Liver (tissue), 7 donors: ENCODE measurements at regions not wholly inside any gene's neighbourhood (a gene's known extent, or its start where the extent isn't known, plus 50 kb on each side); places are given as distances from the start of the nearest gene placed in this dataset.

ENCODE experiments used
- DNase-seq: peaks from one replicate; pipeline ENCODE4 v3.0.0-alpha.2; 2017; ENCODE audit warnings: low spot score
- H3K27ac ChIP-seq, 2 donors: one replicate each; pipeline ENCODE4 v1.7.0; 2013; ENCODE audit warnings: inconsistent platforms in 2 of 2, low read length in 2 of 2, control low read depth in 1 of 2, low read depth in 1 of 2, mild to moderate bottlenecking in 1 of 2
- H3K27me3 ChIP-seq, 4 donors: one replicate each; pipeline versions ENCODE4 v1.6.1 to v1.7.0; 2013; ENCODE audit warnings: low read length in 3 of 4, inconsistent platforms in 1 of 4, mild to moderate bottlenecking in 1 of 4, moderate library complexity in 1 of 4; ENCODE audit not compliant: control insufficient read depth in 4 of 4, insufficient read depth in 4 of 4
- H3K36me3 ChIP-seq, 4 donors: one replicate each; pipeline versions ENCODE4 v1.6.1 to v1.7.0; 2013; ENCODE audit warnings: low read length in 3 of 4, mild to moderate bottlenecking in 3 of 4, low read depth in 1 of 4, moderate library complexity in 1 of 4; ENCODE audit not compliant: control insufficient read depth in 4 of 4, insufficient read depth in 3 of 4
- H3K4me1 ChIP-seq, 4 donors: one replicate each; pipeline versions ENCODE4 v1.6.1 to v1.7.0; 2013; ENCODE audit warnings: low read length in 3 of 4, mild to moderate bottlenecking in 3 of 4, moderate library complexity in 1 of 4; ENCODE audit not compliant: control insufficient read depth in 4 of 4, insufficient read depth in 4 of 4
- H3K4me3 ChIP-seq, 3 donors: one replicate each; pipeline versions ENCODE4 v1.6.1 to v1.7.0; 2013; ENCODE audit warnings: low read length in 3 of 3, control low read depth in 1 of 3, low read depth in 1 of 3, mild to moderate bottlenecking in 1 of 3
- H3K9ac ChIP-seq, 2 donors: one replicate each; pipeline ENCODE4 v1.7.0; 2013; ENCODE audit warnings: low read length in 2 of 2, mild to moderate bottlenecking in 2 of 2, moderate library complexity in 2 of 2, control low read depth in 1 of 2, low read depth in 1 of 2
- H3K9me3 ChIP-seq, 4 donors: one replicate each; pipeline versions ENCODE4 v1.6.1 to v1.7.0; 2013; ENCODE audit warnings: low read length in 3 of 4; ENCODE audit not compliant: control insufficient read depth in 4 of 4
- EGR1 ChIP-seq, 2 donors: IDR thresholded peaks; 2 replicates each; pipeline ENCODE4 v1.6.1; 2016 to 2018; ENCODE audit warnings: antibody characterized with exemption in 2 of 2, low read depth in 2 of 2
- FOXA1 ChIP-seq: IDR thresholded peaks from 2 replicates; pipeline ENCODE4 v1.6.1; 2016; ENCODE audit warnings: antibody characterized with exemption
- FOXA2 ChIP-seq: IDR thresholded peaks from 2 replicates; pipeline ENCODE4 v1.6.1; 2016; ENCODE audit warnings: antibody characterized with exemption
- GABPA ChIP-seq, 2 donors: IDR thresholded peaks in 1 of 2; conservative IDR thresholded peaks in 1 of 2; 2 replicates each; pipeline ENCODE4 v1.6.1; 2016; ENCODE audit warnings: antibody characterized with exemption in 2 of 2, mild to moderate bottlenecking in 1 of 2, moderate library complexity in 1 of 2
- HNF4A ChIP-seq, 2 donors: conservative IDR thresholded peaks; 2 replicates each; pipeline ENCODE4 v1.6.1; 2016; ENCODE audit warnings: antibody characterized with exemption in 2 of 2, mild to moderate bottlenecking in 2 of 2
- HNF4G ChIP-seq: IDR thresholded peaks from 2 replicates; pipeline ENCODE4 v1.6.1; 2016; ENCODE audit warnings: antibody characterized with exemption
- JUND ChIP-seq, 2 donors: IDR thresholded peaks; 2 replicates each; pipeline ENCODE4 v1.6.1; 2016; ENCODE audit warnings: antibody characterized with exemption in 2 of 2
- MAX ChIP-seq: IDR thresholded peaks from 2 replicates; pipeline ENCODE4 v1.6.1; 2016; ENCODE audit warnings: antibody characterized with exemption
- NR2F2 ChIP-seq: IDR thresholded peaks from 2 replicates; pipeline ENCODE4 v1.6.1; 2016; ENCODE audit warnings: antibody characterized with exemption
- RAD21 ChIP-seq, 2 donors: IDR thresholded peaks; 2 replicates each; pipeline ENCODE4 v1.6.1; 2016; ENCODE audit warnings: antibody characterized with exemption in 2 of 2, mild to moderate bottlenecking in 2 of 2
- SP1 ChIP-seq: IDR thresholded peaks from 2 replicates; pipeline ENCODE4 v1.6.1; 2018; ENCODE audit warnings: antibody characterized with exemption, mild to moderate bottlenecking
- TAF1 ChIP-seq: conservative IDR thresholded peaks from 2 replicates; pipeline ENCODE4 v1.6.1; 2016; ENCODE audit warnings: antibody characterized with exemption, mild to moderate bottlenecking
- YY1 ChIP-seq: IDR thresholded peaks from 2 replicates; pipeline ENCODE4 v1.6.1; 2016; ENCODE audit warnings: antibody characterized with exemption, mild to moderate bottlenecking
- ZBTB33 ChIP-seq: IDR thresholded peaks from 2 replicates; pipeline ENCODE4 v1.6.1; 2016; ENCODE audit warnings: antibody characterized with exemption
- WGBS: extraction: QIAGEN DNeasy Blood & Tissue Kit; methylation state at CpG from one replicate; pipeline ENCODE4 v1.1.7; 2013; 5-methylcytosine and 5-hydroxymethylcytosine counted together
- TF ChIP-seq, protein P1 (sequence below): IDR thresholded peaks from 2 replicates; pipeline ENCODE4 v1.6.1; 2016; ENCODE audit warnings: antibody characterized with exemption
- donor health status: healthy.
- donor health status: healthy.
- donor health status: healthy.
- donor health status: healthy.

DNA sequence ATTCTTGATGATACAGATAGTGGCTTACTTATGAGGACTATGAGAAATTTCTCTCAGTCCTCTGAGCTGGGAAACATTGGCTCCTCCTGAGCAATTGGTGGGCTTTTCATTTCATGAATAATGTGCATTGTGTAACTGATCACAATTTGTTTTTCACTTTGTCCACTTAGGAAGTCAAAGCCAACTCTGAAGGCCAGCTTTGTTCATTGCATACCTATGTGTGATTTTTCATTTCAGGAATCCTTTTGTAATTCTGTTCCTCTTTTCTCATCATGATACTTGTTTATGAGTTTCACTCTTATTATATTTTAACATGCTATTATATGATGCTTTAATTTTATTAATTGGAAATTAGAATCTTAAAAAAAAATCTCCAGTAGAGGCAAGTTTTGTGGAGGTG, 483.0 kb downstream of the EBF1 start:
- DNase-seq, result no peak
- Histone ChIP-seq H3K36me3 (no peaks in the 10 kb centered on the region), H3K9ac (no peak overlapping the region), H3K9me3 (no peaks in the 10 kb centered on the region), H3K4me1 (peaks cover 0 to 17% (median 14%) of the 10 kb centered on the region in 4 donors), H3K27me3 (no peaks in the 10 kb centered on the region), H3K27ac (no peak overlapping the region), H3K4me3 (no peak overlapping the region)
- TF ChIP-seq TAF1 (no peak), ZBTB33 (no peak), GABPA (IDR thresholded peaks at IDR 0.05 in 1 of 2, conservative IDR thresholded peaks at IDR 0.05 in 1 of 2) (no peak), JUND (IDR thresholded peaks at IDR 0.05) (no peak), HNF4G (no peak), HNF4A (conservative IDR thresholded peaks at IDR 0.05) (no peak)

DNA sequence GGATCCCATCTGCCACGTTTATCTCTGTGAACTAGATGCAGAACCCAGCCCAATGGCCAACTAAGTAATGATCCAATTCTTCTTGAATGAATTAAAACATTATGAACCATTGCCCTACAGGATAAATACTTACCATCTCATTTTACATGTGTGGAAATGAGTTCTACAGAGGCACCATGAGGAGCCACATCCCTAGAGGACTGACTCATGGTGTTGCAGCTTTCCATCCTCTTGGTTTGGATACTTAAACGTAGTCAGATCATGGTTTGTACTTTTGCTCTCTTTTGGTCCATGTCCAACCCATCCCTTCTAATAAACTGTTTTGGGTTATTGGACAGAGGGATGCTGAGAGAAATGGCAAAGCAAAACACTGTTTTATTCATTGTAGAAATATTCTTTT, 484.8 kb downstream of the EBF1 start:
- no peak overlapping the region for H3K27ac ChIP-seq
- no peak overlapping the region for H3K9ac ChIP-seq
- peaks cover 0 to 14% (median 13%) of the 10 kb centered on the region in 4 donors for H3K4me1 ChIP-seq
- no peak for TF ChIP-seq EGR1 (IDR thresholded peaks at IDR 0.05; ENCODE audit: low read depth in 2 of 2)
- TF ChIP-seq FOXA2, result no peak
- TF ChIP-seq MAX, result no peak
- DNase-seq, result no peak
- no peaks in the 10 kb centered on the region for H3K36me3 ChIP-seq
- no peaks in the 10 kb centered on the region for H3K27me3 ChIP-seq
- no peaks in the 10 kb centered on the region for H3K9me3 ChIP-seq
- H3K4me3 ChIP-seq, result no peak overlapping the region
- WGBS, result 80% methylated on average over 2 of the region's 2 CpGs

GRCh38 chr5:158611581-158611980, 488.1 kb downstream of the EBF1 start:
- no peak for TF ChIP-seq SP1
- no peak for TF ChIP-seq RAD21 (IDR thresholded peaks at IDR 0.05)
- TF ChIP-seq, protein P1, sequence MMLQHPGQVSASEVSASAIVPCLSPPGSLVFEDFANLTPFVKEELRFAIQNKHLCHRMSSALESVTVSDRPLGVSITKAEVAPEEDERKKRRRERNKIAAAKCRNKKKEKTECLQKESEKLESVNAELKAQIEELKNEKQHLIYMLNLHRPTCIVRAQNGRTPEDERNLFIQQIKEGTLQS, result no peak
- TF ChIP-seq NR2F2, result no peak
- TF ChIP-seq YY1, result no peak
- WGBS, result 84% methylated on average over 4 of the region's 4 CpGs
- H3K27ac ChIP-seq, result no peak overlapping the region

DNA sequence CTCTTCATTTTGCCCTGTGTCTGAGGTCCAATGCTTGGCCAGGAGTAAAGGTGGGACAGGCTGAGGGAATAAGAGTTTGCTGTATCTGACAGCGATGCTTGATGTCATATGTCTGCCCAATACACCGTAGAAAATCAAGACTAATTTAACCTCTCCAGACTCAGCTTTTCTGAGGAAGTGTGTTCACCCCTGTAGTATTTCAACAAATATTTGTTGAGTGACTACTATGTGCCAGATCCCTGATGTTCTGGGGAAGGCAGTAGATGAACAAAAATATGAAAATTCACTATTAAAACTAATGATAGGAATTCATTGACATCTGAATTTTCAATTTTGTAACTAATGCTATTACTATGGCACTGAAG, 489.7 kb downstream of the EBF1 start:
- no peaks in the 10 kb centered on the region for H3K4me1 ChIP-seq
- H3K9ac ChIP-seq, result no peak overlapping the region
- H3K36me3 ChIP-seq, result no peaks in the 10 kb centered on the region
- H3K4me3 ChIP-seq, result no peak overlapping the region
- H3K27me3 ChIP-seq, result no peaks in the 10 kb centered on the region
- no peaks in the 10 kb centered on the region for H3K9me3 ChIP-seq
- DNase-seq, result no peak
- WGBS, result 96% methylated on average over 2 of the region's 2 CpGs
- H3K27ac ChIP-seq, result no peak overlapping the region
- TF ChIP-seq ZBTB33, result no peak
- no peak for TF ChIP-seq YY1
- TF ChIP-seq HNF4A (conservative IDR thresholded peaks at IDR 0.05), result no peak
- no peak for TF ChIP-seq NR2F2
- no peak for TF ChIP-seq MAX
- no peak for TF ChIP-seq SP1
- no peak for TF ChIP-seq RAD21 (IDR thresholded peaks at IDR 0.05)
- no peak for TF ChIP-seq FOXA2
- no peak for TF ChIP-seq EGR1 (IDR thresholded peaks at IDR 0.05; ENCODE audit: low read depth in 2 of 2)
- TF ChIP-seq JUND (IDR thresholded peaks at IDR 0.05), result no peak
- no peak for TF ChIP-seq TAF1
- no peak for TF ChIP-seq FOXA1

More at GRCh38 chr5:158611581-158611980, 488.1 kb downstream of the EBF1 start:
- Histone ChIP-seq H3K4me3 (no peak overlapping the region), H3K27me3 (no peaks in the 10 kb centered on the region), H3K4me1 (no peaks in the 10 kb centered on the region), H3K36me3 (no peaks in the 10 kb centered on the region), H3K9ac (no peak overlapping the region), H3K9me3 (no peaks in the 10 kb centered on the region)
- no peak for DNase-seq
